ENCODE measurements at regions not wholly inside any gene's neighbourhood (a gene's known extent, or its start where the extent isn't known, plus 50 kb on each side); places are given as distances from the start of the nearest gene placed in this dataset.

GRCh38 chr1:5311634-5312292 lies 657.4 kb downstream of the AJAP1 start:
- no peaks in the 10 kb centered on the region for H3K4me1 Mint-ChIP-seq
- Histone ChIP-seq H3K4me1 (ENCODE audit: control insufficient read depth in 1 of 2, insufficient read depth in 2 of 2, low read length in 2 of 2) (no peaks in the 10 kb centered on the region), H3K4me2 (replicated peaks; ENCODE audit: extremely low read depth, low read length, poor library complexity, severe bottlenecking) (no peak overlapping the region), H3K27ac (ENCODE audit: low read depth in 1 of 2, low read length in 2 of 2) (no peak overlapping the region), H3K9ac (ENCODE audit: insufficient read depth, low read length, poor library complexity, severe bottlenecking) (no peak overlapping the region), H3K9me3 (replicated peaks in 1 of 2; ENCODE audit: control insufficient read depth in 1 of 2, insufficient read depth in 1 of 2, low read length in 2 of 2) (no peaks in the 10 kb centered on the region), H3K27me3 (ENCODE audit: control insufficient read depth in 2 of 2, insufficient read depth in 2 of 2, low read length in 2 of 2) (no peaks in the 10 kb centered on the region), H2AFZ (ENCODE audit: insufficient read depth, low read depth, low read length, poor library complexity, severe bottlenecking) (no peak overlapping the region), H4K20me1 (ENCODE audit: insufficient read depth, low read length) (no peaks in the 10 kb centered on the region), H3K36me3 (replicated peaks in 1 of 2; ENCODE audit: control insufficient read depth in 1 of 2, insufficient read depth in 2 of 2, low read length in 2 of 2) (no peaks in the 10 kb centered on the region), H3K4me3 (replicated peaks in 1 of 3; ENCODE audit: low read depth in 2 of 3, low read length in 3 of 3) (no peak overlapping the region), H3K79me2 (ENCODE audit: insufficient read depth, low read length) (no peaks in the 10 kb centered on the region)
- peaks cover 1 to 4% (median 3%) of the 10 kb centered on the region in 3 donors for H3K27me3 Mint-ChIP-seq (ENCODE audit: low read depth in 3 of 3)
- H3K36me3 Mint-ChIP-seq, result no peaks in the 10 kb centered on the region
- DNase-seq, result no peak
- H3K4me3 Mint-ChIP-seq, result no peak overlapping the region
- no peak for TF ChIP-seq CTCF (IDR thresholded peaks at IDR 0.05)
- intact Hi-C loops (cut with micrococcal nuclease), result no loop called here
- peaks cover 0 to 1% (median 0%) of the 10 kb centered on the region in 7 donors for H3K9me3 Mint-ChIP-seq
- H3K27ac Mint-ChIP-seq, result no peak overlapping the region
- 77% methylated on average over 9 of the region's 11 CpGs for WGBS (ENCODE audit: insufficient coverage)

GRCh38 chr1:5311147-5311546 lies 656.7 kb downstream of the AJAP1 start:
- Histone ChIP-seq H2AFZ (ENCODE audit: insufficient read depth, low read depth, low read length, poor library complexity, severe bottlenecking) (no peak overlapping the region), H3K4me2 (replicated peaks; ENCODE audit: extremely low read depth, low read length, poor library complexity, severe bottlenecking) (no peak overlapping the region), H3K27ac (ENCODE audit: low read depth in 1 of 2, low read length in 2 of 2) (no peak overlapping the region), H3K4me1 (ENCODE audit: control insufficient read depth in 1 of 2, insufficient read depth in 2 of 2, low read length in 2 of 2) (no peaks in the 10 kb centered on the region), H3K36me3 (replicated peaks in 1 of 2; ENCODE audit: control insufficient read depth in 1 of 2, insufficient read depth in 2 of 2, low read length in 2 of 2) (no peaks in the 10 kb centered on the region), H3K27me3 (ENCODE audit: control insufficient read depth in 2 of 2, insufficient read depth in 2 of 2, low read length in 2 of 2) (no peaks in the 10 kb centered on the region), H3K79me2 (ENCODE audit: insufficient read depth, low read length) (no peaks in the 10 kb centered on the region), H4K20me1 (ENCODE audit: insufficient read depth, low read length) (no peaks in the 10 kb centered on the region), H3K9ac (ENCODE audit: insufficient read depth, low read length, poor library complexity, severe bottlenecking) (no peak overlapping the region), H3K4me3 (replicated peaks in 1 of 3; ENCODE audit: low read depth in 2 of 3, low read length in 3 of 3) (no peak overlapping the region), H3K9me3 (replicated peaks in 1 of 2; ENCODE audit: control insufficient read depth in 1 of 2, insufficient read depth in 1 of 2, low read length in 2 of 2) (no peaks in the 10 kb centered on the region)
- WGBS (ENCODE audit: insufficient coverage), result 89% methylated on average over 8 of the region's 12 CpGs
- DNase-seq, result no peak
- H3K4me1 Mint-ChIP-seq, result no peaks in the 10 kb centered on the region
- TF ChIP-seq CTCF (IDR thresholded peaks at IDR 0.05), result no peak
- H3K27me3 Mint-ChIP-seq (ENCODE audit: low read depth in 3 of 3), result peaks cover 1 to 3% (median 3%) of the 10 kb centered on the region in 3 donors
- intact Hi-C loops (cut with micrococcal nuclease), result no loop called here
- H3K27ac Mint-ChIP-seq, result no peak overlapping the region
- peaks cover 0 to 1% (median 0%) of the 10 kb centered on the region in 7 donors for H3K9me3 Mint-ChIP-seq
- no peak overlapping the region for H3K4me3 Mint-ChIP-seq
- H3K36me3 Mint-ChIP-seq, result no peaks in the 10 kb centered on the region
